ENCODE measurements at regions not wholly inside any gene's neighbourhood (a gene's known extent, or its start where the extent isn't known, plus 50 kb on each side); places are given as distances from the start of the nearest gene placed in this dataset.

DNA sequence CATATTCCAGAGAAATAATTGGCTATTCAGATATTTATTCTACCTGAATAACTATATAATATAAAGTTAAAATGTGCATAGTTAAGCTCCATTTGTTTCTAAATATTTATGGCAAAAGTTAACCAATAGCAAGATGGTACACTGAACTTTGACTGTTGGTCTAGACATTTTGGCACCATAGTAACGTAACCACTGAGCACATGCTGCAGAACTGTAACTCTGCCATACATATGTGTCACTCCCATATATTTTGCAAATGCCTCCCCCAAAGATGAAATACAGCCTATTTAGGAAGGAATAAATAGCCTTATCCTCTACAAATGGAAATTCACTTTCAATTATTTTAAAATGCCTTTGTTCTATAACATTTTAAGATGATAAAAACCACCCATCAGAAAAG lies 424.9 kb downstream of the CENPC start:
- TF ChIP-seq, protein P1, sequence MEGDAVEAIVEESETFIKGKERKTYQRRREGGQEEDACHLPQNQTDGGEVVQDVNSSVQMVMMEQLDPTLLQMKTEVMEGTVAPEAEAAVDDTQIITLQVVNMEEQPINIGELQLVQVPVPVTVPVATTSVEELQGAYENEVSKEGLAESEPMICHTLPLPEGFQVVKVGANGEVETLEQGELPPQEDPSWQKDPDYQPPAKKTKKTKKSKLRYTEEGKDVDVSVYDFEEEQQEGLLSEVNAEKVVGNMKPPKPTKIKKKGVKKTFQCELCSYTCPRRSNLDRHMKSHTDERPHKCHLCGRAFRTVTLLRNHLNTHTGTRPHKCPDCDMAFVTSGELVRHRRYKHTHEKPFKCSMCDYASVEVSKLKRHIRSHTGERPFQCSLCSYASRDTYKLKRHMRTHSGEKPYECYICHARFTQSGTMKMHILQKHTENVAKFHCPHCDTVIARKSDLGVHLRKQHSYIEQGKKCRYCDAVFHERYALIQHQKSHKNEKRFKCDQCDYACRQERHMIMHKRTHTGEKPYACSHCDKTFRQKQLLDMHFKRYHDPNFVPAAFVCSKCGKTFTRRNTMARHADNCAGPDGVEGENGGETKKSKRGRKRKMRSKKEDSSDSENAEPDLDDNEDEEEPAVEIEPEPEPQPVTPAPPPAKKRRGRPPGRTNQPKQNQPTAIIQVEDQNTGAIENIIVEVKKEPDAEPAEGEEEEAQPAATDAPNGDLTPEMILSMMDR (IDR thresholded peaks at IDR 0.05; ENCODE audit: low read depth, low read length) = no peak
- H3K4me3 ChIP-seq (ENCODE audit: low read depth, low read length) = no peak overlapping the region
- no peak for DNase-seq (ENCODE audit: low read depth, low spot score)
- no peaks in the 10 kb centered on the region for H3K27me3 ChIP-seq (ENCODE audit: control insufficient read depth, insufficient read depth, low read length)
- H3K9me3 ChIP-seq (ENCODE audit: control insufficient read depth, insufficient read depth, low read length) = no peaks in the 10 kb centered on the region; the same call in 1 of the 2 replicates
- CTCF ChIA-PET = no interaction called here
- POLR2A ChIA-PET = no interaction called here
- no peak overlapping the region for H3K27ac ChIP-seq (ENCODE audit: low read depth, low read length)

DNA sequence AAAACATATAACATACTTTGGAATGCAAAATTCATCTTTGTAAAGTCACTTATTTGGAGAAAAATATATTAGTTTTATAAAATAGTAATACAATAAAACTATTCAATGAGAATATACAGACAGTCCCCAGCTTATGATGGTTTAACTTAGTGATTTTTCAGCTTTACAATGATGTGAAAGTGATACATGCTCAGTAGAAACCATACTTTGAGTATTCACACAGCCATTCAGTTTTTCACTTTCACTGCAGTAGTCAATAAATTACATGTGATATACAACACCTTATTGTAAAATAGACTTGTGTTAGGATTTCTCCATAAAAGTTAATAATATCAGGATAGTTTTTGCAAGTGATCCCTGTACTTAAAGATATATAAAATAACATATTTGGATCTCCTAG lies 436.0 kb downstream of the CENPC start:
- Histone ChIP-seq H3K27me3 (ENCODE audit: control insufficient read depth, insufficient read depth, low read length) (no peaks in the 10 kb centered on the region), H3K27ac (ENCODE audit: low read depth, low read length) (no peak overlapping the region), H3K4me3 (ENCODE audit: low read depth, low read length) (no peak overlapping the region), H3K9me3 (ENCODE audit: control insufficient read depth, insufficient read depth, low read length) (peaks cover 11% of the 10 kb centered on the region; the same call in 1 of the 2 replicates)
- ChIA-PET POLR2A (no interaction called here), CTCF (no interaction called here)
- DNase-seq (ENCODE audit: low read depth, low spot score) = no peak
- TF ChIP-seq, protein P1 (IDR thresholded peaks at IDR 0.05; ENCODE audit: low read depth, low read length) = no peak

DNA sequence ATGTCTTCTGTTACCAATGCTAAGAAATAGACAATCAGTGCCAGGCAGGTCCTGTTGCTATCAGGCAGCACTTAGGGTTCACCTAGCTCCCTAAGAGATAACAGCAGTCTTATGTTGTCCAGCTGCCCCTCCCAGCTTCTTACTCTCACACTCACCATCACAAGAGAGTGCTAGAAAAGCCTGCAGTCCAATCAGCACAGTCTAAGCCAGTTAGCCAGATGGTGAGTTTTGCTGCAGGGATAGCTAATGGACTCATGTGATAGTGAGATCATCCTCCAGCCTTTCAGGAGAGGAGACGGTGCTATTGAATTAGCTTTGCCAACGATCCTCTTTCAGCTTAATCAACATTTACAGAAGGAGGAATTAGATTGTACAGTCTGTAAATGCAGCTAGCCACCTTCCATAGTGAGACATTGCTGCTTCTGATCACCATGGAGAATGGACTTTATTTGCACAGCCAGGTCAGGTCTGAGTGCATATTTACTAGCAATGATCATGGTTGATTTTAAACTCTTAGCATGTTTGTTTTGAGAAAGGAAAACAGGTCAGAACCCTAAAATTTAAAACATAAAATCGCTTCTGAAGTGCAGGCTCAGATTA lies 438.3 kb downstream of the CENPC start:
- no peak for DNase-seq (ENCODE audit: low read depth, low spot score)
- H3K27me3 ChIP-seq (ENCODE audit: control insufficient read depth, insufficient read depth, low read length) = no peaks in the 10 kb centered on the region
- ChIA-PET CTCF (no interaction called here), POLR2A (no interaction called here)
- TF ChIP-seq, protein P1 (IDR thresholded peaks at IDR 0.05; ENCODE audit: low read depth, low read length) = no peak
- no peak overlapping the region for H3K4me3 ChIP-seq (ENCODE audit: low read depth, low read length)
- no peak overlapping the region for H3K27ac ChIP-seq (ENCODE audit: low read depth, low read length)
- peaks cover 11% of the 10 kb centered on the region; the same call in 1 of the 2 replicates for H3K9me3 ChIP-seq (ENCODE audit: control insufficient read depth, insufficient read depth, low read length)

DNA sequence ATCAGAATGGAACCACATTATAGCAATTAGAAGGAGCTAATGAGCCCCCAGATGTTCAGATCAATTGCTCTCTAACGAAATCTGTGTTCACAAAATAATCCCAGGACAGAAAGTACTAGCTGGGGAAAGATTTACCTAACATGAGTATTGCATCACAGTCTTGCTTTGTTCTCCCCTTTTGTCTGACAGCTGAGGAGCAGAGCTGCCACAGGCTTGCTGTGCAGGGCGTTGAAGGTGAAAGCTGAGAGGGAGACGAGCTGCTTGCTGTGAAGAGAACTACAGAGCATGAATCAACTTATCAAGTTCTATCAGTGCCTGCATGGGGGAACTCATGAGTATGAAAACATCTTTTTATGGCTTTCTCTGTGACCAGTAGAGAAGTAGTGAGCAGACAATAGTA lies 441.2 kb downstream of the CENPC start:
- TF ChIP-seq, protein P1 (IDR thresholded peaks at IDR 0.05; ENCODE audit: low read depth, low read length) = no peak
- ChIA-PET CTCF (no interaction called here), POLR2A (no interaction called here)
- Histone ChIP-seq H3K9me3 (ENCODE audit: control insufficient read depth, insufficient read depth, low read length) (peaks cover 11% of the 10 kb centered on the region; the same call in 1 of the 2 replicates), H3K27me3 (ENCODE audit: control insufficient read depth, insufficient read depth, low read length) (no peaks in the 10 kb centered on the region), H3K4me3 (ENCODE audit: low read depth, low read length) (no peak overlapping the region), H3K27ac (ENCODE audit: low read depth, low read length) (no peak overlapping the region)
- DNase-seq (ENCODE audit: low read depth, low spot score) = no peak

DNA sequence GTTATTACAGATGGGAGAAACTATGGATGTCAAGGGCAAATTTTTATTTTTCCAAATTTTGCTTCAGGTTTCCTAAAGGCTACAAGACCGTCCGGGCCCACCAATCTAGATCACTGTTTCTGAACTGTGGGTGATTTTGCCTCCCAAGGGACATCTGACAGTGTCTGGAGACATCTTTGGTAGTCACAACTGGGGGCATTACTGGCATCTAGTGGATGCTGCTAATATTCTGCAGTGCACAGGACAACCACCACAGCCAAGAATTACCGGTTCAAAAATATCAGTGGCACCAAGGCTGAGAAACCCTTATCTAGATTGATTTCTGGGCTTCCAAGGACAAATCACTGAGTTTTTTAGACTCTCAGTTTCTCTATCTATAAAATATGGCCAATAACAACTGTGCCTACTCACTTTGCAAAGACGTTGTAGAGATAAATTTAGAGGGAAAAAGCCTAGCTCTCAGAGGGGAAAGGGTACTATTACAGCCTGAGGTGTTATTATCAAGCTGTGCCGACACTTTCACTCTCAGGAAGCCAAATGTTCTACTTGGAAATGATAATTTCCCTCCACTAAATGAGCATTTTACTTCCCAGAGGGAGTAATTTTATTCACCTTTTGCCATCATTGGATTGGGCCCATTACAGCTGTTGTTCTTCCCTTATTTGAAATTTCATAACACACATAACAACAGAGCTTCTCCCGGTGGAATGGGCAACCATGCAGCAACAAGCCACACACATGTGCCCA lies 442.1 kb downstream of the CENPC start:
- Histone ChIP-seq H3K9me3 (ENCODE audit: control insufficient read depth, insufficient read depth, low read length) (peaks cover 11% of the 10 kb centered on the region; the same call in 1 of the 2 replicates), H3K27me3 (ENCODE audit: control insufficient read depth, insufficient read depth, low read length) (no peaks in the 10 kb centered on the region), H3K4me3 (ENCODE audit: low read depth, low read length) (no peak overlapping the region), H3K27ac (ENCODE audit: low read depth, low read length) (no peak overlapping the region)
- ChIA-PET POLR2A (no interaction called here), CTCF (no interaction called here)
- TF ChIP-seq, protein P1 (IDR thresholded peaks at IDR 0.05; ENCODE audit: low read depth, low read length) = no peak
- no peak for DNase-seq (ENCODE audit: low read depth, low spot score)

Data from AG04450 (cell line).